H54 (cell line): ENCODE measurements at regions not wholly inside any gene's neighbourhood (a gene's known extent, or its start where the extent isn't known, plus 50 kb on each side); places are given as distances from the start of the nearest gene placed in this dataset.

Experiments
- DNase-seq: peaks from one replicate; pipeline ENCODE4 v3.0.0; 2011; ENCODE audit warnings: low spot score, mixed read lengths; ENCODE audit not compliant: insufficient read length
- FAIRE-seq: peaks from 3 replicates; lab custom pipeline; 2011; peaks lifted over from hg19 to GRCh38; lab: Jason Lieb, UNC
- POLR2A ChIP-seq: IDR thresholded peaks from 2 replicates; pipeline ENCODE4 v1.6.1; 2011; ENCODE audit warnings: low read depth, mild to moderate bottlenecking, low read length

- FAIRE-seq (no peak), DNase-seq (no peak)
- no peak for TF ChIP-seq POLR2A
These were observed 259.8 kb upstream of the KLF14 start for GRCh38 chr7:130993671-130994365.

GRCh38 chr7:130994378-130995115 is 260.5 kb upstream of the KLF14 start:
- no peak for FAIRE-seq
- DNase-seq, result no peak
- no peak for TF ChIP-seq POLR2A

DNA sequence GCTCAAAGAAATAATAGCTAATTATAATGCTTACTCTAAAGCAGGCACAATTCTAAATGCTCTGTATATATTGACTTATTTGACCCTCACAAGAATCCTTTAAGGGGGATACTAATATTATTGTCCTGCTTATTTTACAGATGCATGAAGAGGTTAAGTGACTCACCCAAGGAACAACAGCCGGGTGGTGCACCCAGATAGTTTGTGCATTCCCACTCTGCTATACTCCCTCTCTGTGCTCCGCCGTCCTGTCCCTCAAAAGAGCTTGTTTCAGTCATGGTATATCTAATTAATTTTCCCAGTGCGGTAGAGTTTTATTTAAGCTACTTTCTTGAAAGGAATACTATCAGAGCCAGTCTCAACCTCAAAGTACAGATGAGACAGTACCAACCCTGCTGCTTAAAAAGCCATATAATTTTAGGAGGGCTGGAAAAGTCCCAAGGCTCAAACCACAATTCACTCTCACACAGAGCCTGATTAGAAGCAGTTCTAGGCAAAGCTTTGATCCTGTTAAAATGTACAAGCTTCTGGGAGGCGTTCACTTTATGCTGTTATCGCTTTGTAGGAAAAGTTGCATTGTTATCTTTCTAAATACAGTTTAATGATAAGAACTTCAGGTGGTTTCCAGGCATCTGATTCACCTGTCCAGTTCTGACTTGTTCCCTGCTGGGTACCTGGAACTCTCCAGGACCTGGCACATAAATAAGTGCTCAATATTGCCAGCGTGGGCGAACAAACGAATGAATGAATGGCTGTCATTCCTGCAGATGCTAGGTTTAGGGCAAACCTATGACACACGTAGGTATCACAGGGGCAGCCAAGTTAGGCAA is 261.5 kb upstream of the KLF14 start:
- no peak for FAIRE-seq
- no peak for TF ChIP-seq POLR2A
- no peak for DNase-seq

DNA sequence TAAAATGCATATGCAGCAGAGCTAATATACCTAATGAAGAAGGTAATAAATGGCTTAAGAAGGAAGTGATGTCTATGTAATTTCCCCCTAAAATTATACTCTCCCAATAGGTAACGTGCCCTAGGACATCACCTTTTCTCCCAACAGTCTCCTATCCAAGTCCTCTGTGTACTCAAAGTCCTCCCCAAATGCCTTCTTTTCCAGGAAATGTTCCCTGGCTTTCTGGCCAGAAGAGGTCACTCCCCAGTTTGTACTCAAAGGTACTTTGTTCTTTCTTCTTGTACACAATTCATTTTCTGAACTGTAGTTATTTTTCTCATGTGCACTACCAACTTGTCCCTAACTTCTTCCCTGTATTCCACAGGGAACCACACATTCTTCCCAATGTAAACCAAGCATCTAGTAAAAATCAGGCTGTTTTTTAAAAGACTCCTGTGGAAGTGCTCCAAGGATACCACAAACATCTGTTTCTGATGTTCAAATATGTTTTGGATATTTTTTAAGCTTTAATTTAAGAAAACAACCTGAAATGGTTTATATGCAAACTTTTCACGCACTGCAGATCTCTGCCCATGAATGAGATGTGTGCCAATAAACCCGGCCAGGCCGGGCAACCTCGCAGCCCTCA is 262.3 kb upstream of the KLF14 start:
- TF ChIP-seq POLR2A, result no peak
- DNase-seq (no peak), FAIRE-seq (no peak)

GRCh38 chr7:130996833-130997231 is 262.8 kb upstream of the KLF14 start:
- DNase-seq (no peak), FAIRE-seq (no peak)
- no peak for TF ChIP-seq POLR2A

GRCh38 chr7:130998993-130999602 is 265.1 kb upstream of the KLF14 start:
- no peak for TF ChIP-seq POLR2A
- FAIRE-seq, result no peak
- no peak for DNase-seq

DNA sequence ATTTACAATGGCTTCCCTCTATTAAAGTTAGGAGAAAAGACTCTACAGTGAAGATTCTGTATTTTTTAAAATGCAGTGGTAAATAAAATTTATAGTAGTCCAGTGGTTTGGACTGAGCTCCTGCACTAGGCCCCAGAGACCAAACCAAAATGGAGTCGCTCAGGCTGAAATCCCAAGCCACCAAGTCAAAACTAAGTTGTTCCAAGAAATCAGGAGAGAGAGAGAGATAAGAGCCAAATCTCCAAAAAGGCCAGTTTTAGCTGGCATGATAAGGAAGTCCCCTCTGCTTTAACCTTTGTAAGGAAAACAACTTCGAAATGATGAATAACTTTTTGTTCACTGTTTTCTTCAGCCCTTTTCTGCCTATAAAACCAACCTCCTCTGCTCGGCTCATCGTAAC is 265.9 kb upstream of the KLF14 start:
- DNase-seq, result no peak
- no peak for FAIRE-seq
- no peak for TF ChIP-seq POLR2A

- no peak for FAIRE-seq
- no peak for DNase-seq
- no peak for TF ChIP-seq POLR2A
These were observed 266.4 kb upstream of the KLF14 start for GRCh38 chr7:131000389-131000788.

- FAIRE-seq, result no peak
- no peak for TF ChIP-seq POLR2A
- no peak for DNase-seq
These were observed 266.9 kb upstream of the KLF14 start for GRCh38 chr7:131000873-131001272.

DNA sequence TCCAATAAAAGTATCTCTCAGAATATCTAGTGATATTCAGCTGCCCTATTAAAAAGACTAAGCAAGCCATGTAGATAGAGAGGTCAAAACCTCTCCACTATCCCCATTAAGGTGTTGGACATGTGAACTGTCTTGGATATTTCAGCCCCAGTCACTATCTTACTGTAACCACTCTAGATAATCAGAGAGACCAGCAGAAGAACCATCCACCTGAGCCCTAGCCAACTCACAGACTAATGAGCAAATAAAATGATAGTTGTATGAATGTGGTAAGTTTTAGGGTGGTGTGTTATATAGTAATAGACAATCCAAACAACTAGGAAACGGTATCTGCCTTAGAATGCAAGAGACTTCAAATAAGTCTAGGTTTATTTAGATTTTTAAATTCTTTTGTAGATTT is 268.6 kb upstream of the KLF14 start:
- no peak for FAIRE-seq
- no peak for TF ChIP-seq POLR2A
- DNase-seq, result no peak

GRCh38 chr7:131003634-131004033 is 269.6 kb upstream of the KLF14 start:
- TF ChIP-seq POLR2A, result no peak
- no peak for DNase-seq
- FAIRE-seq, result no peak

DNA sequence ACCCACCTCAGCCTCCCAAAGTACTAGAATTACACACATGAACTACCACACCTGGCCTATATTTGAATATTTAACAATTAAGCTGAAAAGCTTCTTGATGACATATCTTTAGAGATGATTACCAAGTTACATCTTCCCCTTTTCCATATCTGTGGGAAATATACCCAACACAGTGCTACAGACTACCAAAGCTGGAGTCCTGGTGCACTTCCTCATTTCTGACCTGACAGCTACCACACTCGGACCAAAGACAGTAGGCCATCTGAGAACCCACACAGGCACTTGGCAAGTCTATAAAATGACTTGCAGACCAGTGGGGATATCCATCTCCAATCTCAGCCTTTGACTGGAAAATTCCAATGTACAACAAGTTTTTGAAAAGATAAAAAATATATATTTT is 270.4 kb upstream of the KLF14 start:
- DNase-seq, result no peak
- TF ChIP-seq POLR2A, result no peak
- no peak for FAIRE-seq

- FAIRE-seq, result peak; percentile 58
- no peak for TF ChIP-seq POLR2A
- DNase-seq, result no peak
These were observed 273.7 kb upstream of the KLF14 start for GRCh38 chr7:131007439-131008330.
